ENCODE measurements at regions not wholly inside any gene's neighbourhood (a gene's known extent, or its start where the extent isn't known, plus 50 kb on each side); places are given as distances from the start of the nearest gene placed in this dataset.

- no peak for TF ChIP-seq POLR2A (IDR thresholded peaks at IDR 0.05)
- no peak for TF ChIP-seq CTCF (IDR thresholded peaks at IDR 0.05)
Measured at GRCh38 chr12:114783089-114783618, 99.2 kb upstream of the TBX3 start.
